ENCODE measurements at regions not wholly inside any gene's neighbourhood (a gene's known extent, or its start where the extent isn't known, plus 50 kb on each side); places are given as distances from the start of the nearest gene placed in this dataset.
A peak's percentile ranks its signal among the peaks of the same experiment; 100 is the strongest.
"Not testable (repeated sequence)": the region's sequence is repeated elsewhere in the genome, so short reads cannot be mapped to it uniquely, and the experiment has no call there.

DNA sequence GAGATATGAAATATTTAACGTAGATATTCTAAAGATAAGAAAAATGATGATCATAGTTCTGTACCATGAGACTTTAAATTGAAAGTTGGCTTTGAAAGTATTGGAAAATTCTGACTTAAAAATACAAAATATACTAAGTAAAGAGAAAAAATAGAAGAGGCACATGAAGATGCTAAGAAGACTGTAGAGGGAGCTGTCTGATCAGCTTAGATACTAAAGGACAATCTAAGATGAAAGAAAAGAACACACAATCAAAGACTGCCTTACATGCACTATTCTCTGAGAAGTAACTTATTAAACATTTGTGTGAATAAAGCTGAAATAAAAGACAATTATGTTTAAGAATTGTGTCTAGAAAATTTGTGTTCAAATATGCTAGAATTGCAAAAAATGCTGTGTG is 55.1 kb downstream of the RBMXL2 start:
- Mint-ChIP-seq H3K27ac (no peak overlapping the region), H3K36me3 (ENCODE audit: insufficient read depth) (peaks cover 1% of the 10 kb centered on the region), H3K27me3 (no peaks in the 10 kb centered on the region), H3K9me3 (ENCODE audit: low read depth) (peaks cover 13% of the 10 kb centered on the region), H3K4me1 (ENCODE audit: low read depth) (no peaks in the 10 kb centered on the region), H3K4me3 (ENCODE audit: low read depth) (no peak overlapping the region)
- TF ChIP-seq, protein P1, sequence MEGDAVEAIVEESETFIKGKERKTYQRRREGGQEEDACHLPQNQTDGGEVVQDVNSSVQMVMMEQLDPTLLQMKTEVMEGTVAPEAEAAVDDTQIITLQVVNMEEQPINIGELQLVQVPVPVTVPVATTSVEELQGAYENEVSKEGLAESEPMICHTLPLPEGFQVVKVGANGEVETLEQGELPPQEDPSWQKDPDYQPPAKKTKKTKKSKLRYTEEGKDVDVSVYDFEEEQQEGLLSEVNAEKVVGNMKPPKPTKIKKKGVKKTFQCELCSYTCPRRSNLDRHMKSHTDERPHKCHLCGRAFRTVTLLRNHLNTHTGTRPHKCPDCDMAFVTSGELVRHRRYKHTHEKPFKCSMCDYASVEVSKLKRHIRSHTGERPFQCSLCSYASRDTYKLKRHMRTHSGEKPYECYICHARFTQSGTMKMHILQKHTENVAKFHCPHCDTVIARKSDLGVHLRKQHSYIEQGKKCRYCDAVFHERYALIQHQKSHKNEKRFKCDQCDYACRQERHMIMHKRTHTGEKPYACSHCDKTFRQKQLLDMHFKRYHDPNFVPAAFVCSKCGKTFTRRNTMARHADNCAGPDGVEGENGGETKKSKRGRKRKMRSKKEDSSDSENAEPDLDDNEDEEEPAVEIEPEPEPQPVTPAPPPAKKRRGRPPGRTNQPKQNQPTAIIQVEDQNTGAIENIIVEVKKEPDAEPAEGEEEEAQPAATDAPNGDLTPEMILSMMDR (IDR thresholded peaks at IDR 0.05; ENCODE audit: unreplicated experiment) = peak; percentile 49
- DNase-seq (ENCODE audit: low spot score, unreplicated experiment) = no peak

DNA sequence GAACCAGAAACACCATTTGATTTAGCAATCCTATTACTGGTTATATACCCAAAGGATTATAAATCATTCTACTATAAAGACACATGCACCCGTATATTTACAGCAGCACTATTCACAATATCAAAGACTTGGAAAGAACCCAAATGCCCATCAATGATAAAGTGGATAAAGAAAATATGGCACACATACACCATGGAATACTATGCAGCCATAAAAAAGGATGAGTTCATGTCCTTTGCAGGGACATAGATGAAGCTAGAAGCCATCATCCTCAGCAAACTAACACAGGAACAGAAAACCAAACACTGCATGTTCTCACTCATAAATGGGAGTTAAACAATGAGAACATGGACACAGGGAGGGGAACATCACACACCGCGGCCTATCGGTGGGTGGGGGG is 61.3 kb downstream of the RBMXL2 start:
- H3K27ac Mint-ChIP-seq; H3K4me1 Mint-ChIP-seq (ENCODE audit: low read depth); H3K4me3 Mint-ChIP-seq (ENCODE audit: low read depth); H3K36me3 Mint-ChIP-seq (ENCODE audit: insufficient read depth); DNase-seq (ENCODE audit: low spot score, unreplicated experiment); H3K27me3 Mint-ChIP-seq: not testable (repeated sequence)
- H3K9me3 Mint-ChIP-seq (ENCODE audit: low read depth) = peaks cover 23% of the 10 kb centered on the region

DNA sequence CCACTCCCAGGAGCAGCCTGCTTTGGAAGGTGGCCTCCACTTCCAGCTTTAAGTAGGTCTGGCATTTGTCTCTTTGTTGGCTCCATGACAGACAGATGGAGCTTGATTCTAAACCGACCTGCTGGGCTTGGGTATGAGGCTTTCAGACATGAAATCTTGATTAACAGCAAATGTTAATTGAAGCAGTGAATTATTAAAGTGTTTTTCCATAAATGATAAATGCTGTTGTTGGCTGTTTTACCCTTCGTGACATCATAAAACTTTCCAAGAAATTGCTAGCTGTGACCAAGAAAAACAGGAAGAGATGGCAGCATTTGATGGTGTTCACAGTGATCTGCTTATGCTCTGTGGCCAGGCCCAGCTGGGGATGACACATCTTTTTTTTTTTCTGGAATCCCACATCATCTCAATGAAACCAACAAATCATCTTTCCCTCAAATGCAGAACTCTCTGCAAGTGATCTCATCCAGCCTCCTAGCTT is 66.1 kb downstream of the RBMXL2 start:
- no peak overlapping the region for H3K4me3 Mint-ChIP-seq (ENCODE audit: low read depth)
- no peak for DNase-seq (ENCODE audit: low spot score, unreplicated experiment)
- no peaks in the 10 kb centered on the region for H3K9me3 Mint-ChIP-seq (ENCODE audit: low read depth)
- H3K27me3 Mint-ChIP-seq = peaks cover 3% of the 10 kb centered on the region
- no peaks in the 10 kb centered on the region for H3K4me1 Mint-ChIP-seq (ENCODE audit: low read depth)
- H3K36me3 Mint-ChIP-seq (ENCODE audit: insufficient read depth) = no peaks in the 10 kb centered on the region
- no peak overlapping the region for H3K27ac Mint-ChIP-seq
- TF ChIP-seq, protein P1 (IDR thresholded peaks at IDR 0.05; ENCODE audit: unreplicated experiment) = no peak

DNA sequence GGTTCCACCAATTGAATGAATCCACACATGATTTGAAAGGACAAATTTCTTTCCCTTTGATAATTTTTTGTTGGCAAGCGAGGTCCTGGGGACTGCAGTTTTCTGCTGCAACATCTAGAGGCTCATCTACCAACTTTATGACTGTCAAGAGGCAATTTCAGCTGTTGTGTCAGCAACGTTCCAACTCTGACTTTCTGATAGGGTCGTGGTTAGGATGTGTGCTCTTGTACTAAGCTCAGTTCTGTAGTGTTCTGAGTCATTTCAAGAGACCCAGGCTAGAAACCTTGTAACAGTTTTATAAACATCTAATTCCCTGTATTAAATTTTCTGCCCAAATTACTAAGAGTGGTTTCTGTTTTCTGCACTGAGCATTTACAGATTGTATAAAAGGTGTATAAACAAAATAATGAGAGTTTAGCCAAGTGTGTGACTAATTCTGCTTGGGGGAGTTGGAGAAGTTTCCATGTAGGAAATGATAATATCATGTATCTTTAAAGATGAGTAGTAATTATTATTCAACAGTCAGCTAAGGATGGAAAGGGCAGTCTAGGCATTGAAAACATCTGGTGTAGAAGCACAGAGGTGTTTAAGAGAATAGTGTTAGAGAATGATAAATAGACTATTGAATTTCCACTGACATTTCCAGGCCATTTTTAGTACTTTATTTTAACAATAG is 72.2 kb downstream of the RBMXL2 start:
- DNase-seq (ENCODE audit: low spot score, unreplicated experiment) = no peak
- no peak overlapping the region for H3K4me3 Mint-ChIP-seq (ENCODE audit: low read depth)
- TF ChIP-seq, protein P1 (IDR thresholded peaks at IDR 0.05; ENCODE audit: unreplicated experiment) = no peak
- no peaks in the 10 kb centered on the region for H3K36me3 Mint-ChIP-seq (ENCODE audit: insufficient read depth)
- no peaks in the 10 kb centered on the region for H3K4me1 Mint-ChIP-seq (ENCODE audit: low read depth)
- H3K9me3 Mint-ChIP-seq (ENCODE audit: low read depth) = no peaks in the 10 kb centered on the region
- peaks cover 3% of the 10 kb centered on the region for H3K27me3 Mint-ChIP-seq
- H3K27ac Mint-ChIP-seq = no peak overlapping the region

DNA sequence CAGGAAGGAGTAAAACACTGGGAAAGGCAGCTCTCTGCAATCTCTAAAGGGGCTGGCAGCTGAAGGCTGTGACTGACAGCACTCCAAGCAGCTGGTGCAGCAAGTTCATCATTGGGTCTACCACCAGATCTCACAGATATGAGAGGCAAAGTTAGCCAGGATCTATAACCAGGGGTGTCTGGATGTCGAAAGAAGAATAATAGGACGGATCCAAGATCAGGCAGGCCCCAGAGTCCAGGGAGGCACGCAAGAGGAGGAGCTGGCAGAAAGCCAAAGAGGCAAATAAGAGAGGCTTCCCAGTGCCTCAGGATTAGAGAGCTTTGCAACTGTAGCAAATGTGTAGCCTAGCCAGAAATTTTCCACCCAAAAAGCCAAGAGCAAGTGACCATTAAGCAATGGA is 77.1 kb downstream of the RBMXL2 start:
- Mint-ChIP-seq H3K36me3 (ENCODE audit: insufficient read depth) (no peaks in the 10 kb centered on the region), H3K27me3 (no peaks in the 10 kb centered on the region), H3K27ac (no peak overlapping the region), H3K9me3 (ENCODE audit: low read depth) (no peaks in the 10 kb centered on the region), H3K4me1 (ENCODE audit: low read depth) (no peaks in the 10 kb centered on the region), H3K4me3 (ENCODE audit: low read depth) (no peak overlapping the region)
- TF ChIP-seq, protein P1 (IDR thresholded peaks at IDR 0.05; ENCODE audit: unreplicated experiment) = no peak
- DNase-seq (ENCODE audit: low spot score, unreplicated experiment) = no peak

Data from progenitor cell of endocrine pancreas (in vitro differentiated cells).